SK-N-SH treated with all-trans-retinoic acid at 6 μM for 48 hours (cell line): ENCODE measurements at regions not wholly inside any gene's neighbourhood (a gene's known extent, or its start where the extent isn't known, plus 50 kb on each side); places are given as distances from the start of the nearest gene placed in this dataset.

Experiments
- ATAC-seq: fragments of 200-7000 bp; cut with Tn5 transposase; 3 replicates; pipeline ENCODE4 v1.9.1; 2020; ENCODE audit warnings: mild to moderate bottlenecking, moderate library complexity
- ARNTL ChIP-seq: fragments of 450-650 bp; formaldehyde crosslinking; IDR thresholded peaks from 2 replicates; pipeline ENCODE4 v1.5.0; 2020; ENCODE audit warnings: low read depth, mild to moderate bottlenecking, moderate library complexity, borderline replicate concordance
- BACH2 ChIP-seq: fragments of 250-450 bp; sonication (Bioruptor Pico); IDR thresholded peaks from 2 replicates; pipeline ENCODE4 v1.9.0; 2021; ENCODE audit warnings: mild to moderate bottlenecking, borderline replicate concordance
- CSDC2 ChIP-seq: fragments of 250-450 bp; sonication (Bioruptor Pico); IDR thresholded peaks from 2 replicates; pipeline ENCODE4 v1.5.0; 2020; ENCODE audit warnings: mild to moderate bottlenecking, moderate library complexity
- ESRRG ChIP-seq: fragments of 250-450 bp; sonication (Bioruptor Pico); IDR thresholded peaks from 2 replicates; pipeline ENCODE4 v1.6.1; 2021; ENCODE audit warnings: mild to moderate bottlenecking
- GLIS3 ChIP-seq: fragments of 250-450 bp; sonication (Bioruptor Pico); IDR thresholded peaks from 2 replicates; pipeline ENCODE4 v1.5.0; 2020; ENCODE audit warnings: mild to moderate bottlenecking, moderate library complexity
- ISL1 ChIP-seq: fragments of 250-450 bp; sonication (Bioruptor Pico); IDR thresholded peaks from 2 replicates; pipeline ENCODE4 v2.1.2; 2022; ENCODE audit warnings: mild to moderate bottlenecking, moderate library complexity
- OSR1 ChIP-seq: fragments of 250-450 bp; sonication (Bioruptor Pico); IDR thresholded peaks from 2 replicates; pipeline ENCODE4 v1.8.0; 2022; ENCODE audit warnings: moderate library complexity, mild to moderate bottlenecking, inconsistent platforms
- PATZ1 ChIP-seq: fragments of 250-450 bp; sonication (Bioruptor Pico); IDR thresholded peaks from 2 replicates; pipeline ENCODE4 v1.8.0; 2020; ENCODE audit warnings: mild to moderate bottlenecking, moderate library complexity, borderline replicate concordance
- POU6F1 ChIP-seq: fragments of 250-450 bp; sonication (Bioruptor Pico); IDR thresholded peaks from 2 replicates; pipeline ENCODE4 v1.8.0; 2021; ENCODE audit warnings: low read depth, mild to moderate bottlenecking, moderate library complexity, borderline replicate concordance
- PPARA ChIP-seq: fragments of 250-450 bp; sonication (Bioruptor Pico); IDR thresholded peaks from 2 replicates; pipeline ENCODE4 v1.5.0; 2020; ENCODE audit warnings: mild to moderate bottlenecking, borderline replicate concordance
- RARB ChIP-seq: fragments of 250-450 bp; sonication (Bioruptor Pico); IDR thresholded peaks from 2 replicates; pipeline ENCODE4 v1.8.0; 2021; ENCODE audit warnings: mild to moderate bottlenecking, moderate library complexity
- SNAI2 ChIP-seq: fragments of 250-450 bp; sonication (Bioruptor Pico); IDR thresholded peaks from 2 replicates; pipeline ENCODE4 v1.5.0; 2020; ENCODE audit warnings: mild to moderate bottlenecking, moderate library complexity
- TCF4 ChIP-seq: fragments of 250-450 bp; sonication (Bioruptor Pico); IDR thresholded peaks from 2 replicates; pipeline ENCODE4 v1.8.0; 2021; ENCODE audit warnings: mild to moderate bottlenecking, moderate library complexity, borderline replicate concordance
- TOX ChIP-seq: fragments of 250-450 bp; sonication (Bioruptor Pico); IDR thresholded peaks from 2 replicates; pipeline ENCODE4 v1.8.0; 2021; ENCODE audit warnings: mild to moderate bottlenecking, moderate library complexity, borderline replicate concordance
- TSHZ2 ChIP-seq: fragments of 250-450 bp; sonication (Bioruptor Pico); IDR thresholded peaks from 2 replicates; pipeline ENCODE4 v1.5.0; 2020; ENCODE audit warnings: mild to moderate bottlenecking, moderate library complexity
- ZC3H10 ChIP-seq: fragments of 250-450 bp; sonication (Bioruptor Pico); IDR thresholded peaks from 2 replicates; pipeline ENCODE4 v1.5.1; 2021; ENCODE audit warnings: mild to moderate bottlenecking, moderate library complexity
- ZFP3 ChIP-seq: fragments of 250-450 bp; sonication (Bioruptor Pico); IDR thresholded peaks from 2 replicates; pipeline ENCODE4 v1.5.0; 2020; ENCODE audit warnings: mild to moderate bottlenecking, moderate library complexity
- ZFP30 ChIP-seq: fragments of 450-650 bp; formaldehyde crosslinking; IDR thresholded peaks from 2 replicates; pipeline ENCODE4 v1.5.0; 2022; ENCODE audit warnings: mild to moderate bottlenecking, moderate library complexity
- ZNF565 ChIP-seq: fragments of 450-650 bp; formaldehyde crosslinking; conservative IDR thresholded peaks from 2 replicates; pipeline ENCODE4 v1.5.0; 2020; ENCODE audit warnings: low read depth, mild to moderate bottlenecking, moderate library complexity
- ZNF70 ChIP-seq: fragments of 450-650 bp; formaldehyde crosslinking; IDR thresholded peaks from 2 replicates; pipeline ENCODE4 v1.5.0; 2020; ENCODE audit warnings: mild to moderate bottlenecking, moderate library complexity
- ZNF8 ChIP-seq: fragments of 450-650 bp; formaldehyde crosslinking; IDR thresholded peaks from 2 replicates; pipeline ENCODE4 v1.5.0; 2020; ENCODE audit warnings: mild to moderate bottlenecking, moderate library complexity
- TF ChIP-seq, protein P1 (sequence below): fragments of 250-450 bp; sonication (Bioruptor Pico); IDR thresholded peaks from 2 replicates; pipeline ENCODE4 v1.5.1; 2020; ENCODE audit warnings: low read depth, mild to moderate bottlenecking, moderate library complexity
- TF ChIP-seq, protein P2 (sequence below): fragments of 250-450 bp; sonication (Bioruptor Pico); IDR thresholded peaks from 2 replicates; pipeline ENCODE4 v1.5.1; 2021; ENCODE audit warnings: mild to moderate bottlenecking, moderate library complexity

DNA sequence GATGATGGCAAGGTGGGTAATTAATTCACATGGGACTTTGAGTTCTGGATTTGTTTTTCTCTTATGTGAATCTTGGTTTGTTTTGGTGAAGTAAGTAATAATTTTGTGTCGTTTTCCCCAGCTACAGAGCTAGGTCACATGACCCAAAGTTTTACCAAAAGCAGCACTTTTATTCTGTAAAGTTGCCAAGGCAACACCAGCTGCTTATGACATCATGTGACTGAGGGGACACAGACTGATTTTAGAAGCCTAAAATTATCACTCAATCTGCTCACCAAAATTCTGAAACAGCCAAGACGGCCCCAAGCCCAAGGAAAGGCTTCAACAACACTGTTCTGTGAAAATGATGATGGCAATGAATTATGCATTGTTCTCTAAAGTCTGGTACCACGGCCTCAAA is 63.9 kb downstream of the MEX3B start:
- no peak for TF ChIP-seq CSDC2 (CRISPR knock-in tag)
- no peak for TF ChIP-seq RARB (CRISPR knock-in tag)
- TF ChIP-seq ZNF8 = no peak
- no peak for TF ChIP-seq ZNF565 (CRISPR knock-in tag)
- TF ChIP-seq TOX = no peak
- no peak for TF ChIP-seq PATZ1
- no peak for TF ChIP-seq TCF4 (CRISPR knock-in tag)
- TF ChIP-seq ZFP30 (CRISPR knock-in tag) = no peak
- no peak for TF ChIP-seq BACH2 (CRISPR knock-in tag)
- no peak for TF ChIP-seq SNAI2 (CRISPR knock-in tag)
- TF ChIP-seq ZNF70 (CRISPR knock-in tag) = no peak
- TF ChIP-seq ZFP3 = no peak
- TF ChIP-seq, protein P1, sequence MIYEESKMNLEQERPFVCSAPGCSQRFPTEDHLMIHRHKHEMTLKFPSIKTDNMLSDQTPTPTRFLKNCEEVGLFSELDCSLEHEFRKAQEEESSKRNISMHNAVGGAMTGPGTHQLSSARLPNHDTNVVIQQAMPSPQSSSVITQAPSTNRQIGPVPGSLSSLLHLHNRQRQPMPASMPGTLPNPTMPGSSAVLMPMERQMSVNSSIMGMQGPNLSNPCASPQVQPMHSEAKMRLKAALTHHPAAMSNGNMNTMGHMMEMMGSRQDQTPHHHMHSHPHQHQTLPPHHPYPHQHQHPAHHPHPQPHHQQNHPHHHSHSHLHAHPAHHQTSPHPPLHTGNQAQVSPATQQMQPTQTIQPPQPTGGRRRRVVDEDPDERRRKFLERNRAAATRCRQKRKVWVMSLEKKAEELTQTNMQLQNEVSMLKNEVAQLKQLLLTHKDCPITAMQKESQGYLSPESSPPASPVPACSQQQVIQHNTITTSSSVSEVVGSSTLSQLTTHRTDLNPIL (CRISPR knock-in tag) = no peak
- TF ChIP-seq ZC3H10 (CRISPR knock-in tag) = no peak
- no peak for TF ChIP-seq OSR1
- TF ChIP-seq TSHZ2 (CRISPR knock-in tag) = no peak
- no peak for TF ChIP-seq PPARA (CRISPR knock-in tag)
- TF ChIP-seq GLIS3 = no peak
- ATAC-seq = no peak

DNA sequence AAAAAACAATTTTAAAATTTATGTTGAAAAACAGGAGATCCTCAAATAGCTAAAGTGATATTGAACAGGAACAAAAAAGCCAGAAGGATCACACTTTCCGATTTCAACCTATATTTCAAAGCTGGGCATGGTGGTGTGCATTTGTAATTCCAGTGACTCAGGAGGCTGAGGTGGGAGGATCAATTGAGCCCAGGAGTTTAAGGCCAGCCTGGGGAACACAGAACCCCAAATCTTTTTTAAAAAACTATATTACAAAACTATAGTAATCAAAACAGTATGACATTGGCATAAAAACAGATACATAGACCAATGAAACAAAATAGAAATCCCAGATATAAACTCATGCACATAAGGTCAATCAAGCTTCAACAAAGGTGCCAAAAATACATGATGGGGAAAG is 68.4 kb downstream of the MEX3B start:
- no peak for TF ChIP-seq ZFP3
- TF ChIP-seq TOX = no peak
- no peak for TF ChIP-seq ZC3H10 (CRISPR knock-in tag)
- no peak for TF ChIP-seq ZFP30 (CRISPR knock-in tag)
- TF ChIP-seq ARNTL = no peak
- no peak for TF ChIP-seq OSR1
- no peak for TF ChIP-seq SNAI2 (CRISPR knock-in tag)
- no peak for TF ChIP-seq POU6F1 (CRISPR knock-in tag)
- TF ChIP-seq ESRRG (CRISPR knock-in tag) = no peak
- no peak for TF ChIP-seq BACH2 (CRISPR knock-in tag)
- TF ChIP-seq ISL1 = no peak
- TF ChIP-seq, protein P2, sequence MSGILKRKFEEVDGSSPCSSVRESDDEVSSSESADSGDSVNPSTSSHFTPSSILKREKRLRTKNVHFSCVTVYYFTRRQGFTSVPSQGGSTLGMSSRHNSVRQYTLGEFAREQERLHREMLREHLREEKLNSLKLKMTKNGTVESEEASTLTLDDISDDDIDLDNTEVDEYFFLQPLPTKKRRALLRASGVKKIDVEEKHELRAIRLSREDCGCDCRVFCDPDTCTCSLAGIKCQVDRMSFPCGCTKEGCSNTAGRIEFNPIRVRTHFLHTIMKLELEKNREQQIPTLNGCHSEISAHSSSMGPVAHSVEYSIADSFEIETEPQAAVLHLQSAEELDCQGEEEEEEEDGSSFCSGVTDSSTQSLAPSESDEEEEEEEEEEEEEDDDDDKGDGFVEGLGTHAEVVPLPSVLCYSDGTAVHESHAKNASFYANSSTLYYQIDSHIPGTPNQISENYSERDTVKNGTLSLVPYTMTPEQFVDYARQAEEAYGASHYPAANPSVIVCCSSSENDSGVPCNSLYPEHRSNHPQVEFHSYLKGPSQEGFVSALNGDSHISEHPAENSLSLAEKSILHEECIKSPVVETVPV = no peak
- TF ChIP-seq CSDC2 (CRISPR knock-in tag) = no peak
- no peak for TF ChIP-seq GLIS3
- TF ChIP-seq, all 23 proteins: peak for 0
- no peak for ATAC-seq

GRCh38 chr15:81968691-81969090 is 77.1 kb downstream of the MEX3B start:
- TF ChIP-seq BACH2 (CRISPR knock-in tag) = no peak
- no peak for TF ChIP-seq OSR1
- TF ChIP-seq RARB (CRISPR knock-in tag) = no peak
- no peak for TF ChIP-seq PATZ1
- no peak for TF ChIP-seq ISL1
- TF ChIP-seq SNAI2 (CRISPR knock-in tag) = no peak
- TF ChIP-seq, all 23 proteins: peak for 0
- no peak for ATAC-seq
